Right forelimb (tissue), 1 donor: ENCODE measurements at regions not wholly inside any gene's neighbourhood (a gene's known extent, or its start where the extent isn't known, plus 50 kb on each side); places are given as distances from the start of the nearest gene placed in this dataset.

Source experiments
- DNase-seq: peaks from one replicate; pipeline ENCODE4 v3.0.0-alpha.2; 2018

- no peak for DNase-seq
Observed at GRCh38 chr4:187204389-187204918, 480.8 kb upstream of the FAT1 start.

GRCh38 chr4:187207931-187208330, 484.3 kb upstream of the FAT1 start:
- no peak for DNase-seq

- DNase-seq: no peak
Observed at GRCh38 chr4:187208651-187209050, 485.0 kb upstream of the FAT1 start.

- no peak for DNase-seq
Observed at GRCh38 chr4:187209921-187210613, 486.4 kb upstream of the FAT1 start.

GRCh38 chr4:187212446-187213080, 488.9 kb upstream of the FAT1 start:
- DNase-seq: peak; percentile 61

- DNase-seq: no peak
Observed at GRCh38 chr4:187215438-187215837, 491.8 kb upstream of the FAT1 start.

GRCh38 chr4:187218705-187219245, 495.1 kb upstream of the FAT1 start:
- DNase-seq: no peak

GRCh38 chr4:187224560-187224959, 500.9 kb upstream of the FAT1 start:
- DNase-seq: no peak

GRCh38 chr4:187227907-187228704, 504.4 kb upstream of the FAT1 start:
- no peak for DNase-seq

GRCh38 chr4:187232196-187232595, 508.5 kb upstream of the FAT1 start:
- no peak for DNase-seq

- DNase-seq: no peak
Observed at GRCh38 chr4:187232796-187233195, 509.1 kb upstream of the FAT1 start.

GRCh38 chr4:187235456-187236170, 512.0 kb upstream of the FAT1 start:
- DNase-seq: no peak

- no peak for DNase-seq
Observed at GRCh38 chr4:187236209-187236890, 512.7 kb upstream of the FAT1 start.

- no peak for DNase-seq
Observed at GRCh38 chr4:187238646-187239045, 515.0 kb upstream of the FAT1 start.

- no peak for DNase-seq
Observed at GRCh38 chr4:187251896-187252295, 528.2 kb upstream of the FAT1 start.

- no peak for DNase-seq
Observed at GRCh38 chr4:187256897-187257296, 533.2 kb upstream of the FAT1 start.

- no peak for DNase-seq
Observed at GRCh38 chr4:187258651-187259401, 535.2 kb upstream of the FAT1 start.

GRCh38 chr4:187268940-187269339, 545.3 kb upstream of the FAT1 start:
- no peak for DNase-seq

GRCh38 chr4:187270154-187270553, 546.5 kb upstream of the FAT1 start:
- DNase-seq: no peak

- no peak for DNase-seq
Observed at GRCh38 chr4:187271848-187272247, 548.2 kb upstream of the FAT1 start.

- no peak for DNase-seq
Observed at GRCh38 chr4:187274153-187274552, 550.5 kb upstream of the FAT1 start.
